ENCODE measurements at regions not wholly inside any gene's neighbourhood (a gene's known extent, or its start where the extent isn't known, plus 50 kb on each side); places are given as distances from the start of the nearest gene placed in this dataset.

- Histone ChIP-seq H3K4me2 (ENCODE audit: low read length) (no peak overlapping the region), H3F3A (ENCODE audit: low read length, unreplicated experiment) (no peaks in the 10 kb centered on the region), H3K4me3 (ENCODE audit: low read length) (no peak overlapping the region), H3K79me2 (ENCODE audit: low read length) (no peaks in the 10 kb centered on the region), H3K4me1 (ENCODE audit: insufficient read depth, low read length) (no peaks in the 10 kb centered on the region), H2AFZ (ENCODE audit: low read length) (no peak overlapping the region), H3K27me3 (ENCODE audit: low read length) (no peaks in the 10 kb centered on the region), H4K20me1 (ENCODE audit: low read length) (no peaks in the 10 kb centered on the region), H3K9me2 (replicated peaks; ENCODE audit: low read length) (no peaks in the 10 kb centered on the region), H3K9ac (ENCODE audit: low read length) (no peak overlapping the region), H3K27ac (ENCODE audit: low read length) (no peak overlapping the region), H3K36me3 (ENCODE audit: low read depth, low read length) (no peaks in the 10 kb centered on the region), H3K9me3 (ENCODE audit: low read length) (no peaks in the 10 kb centered on the region)
- CTCF ChIA-PET = no interaction called here
- TF ChIP-seq EZH2 (IDR thresholded peaks at IDR 0.05; ENCODE audit: low read length, unreplicated experiment) (no peak), EZH2phosphoT487 (IDR thresholded peaks at IDR 0.05; ENCODE audit: borderline replicate concordance, low read length) (no peak), CTCF (conservative IDR thresholded peaks at IDR 0.05; ENCODE audit: low read depth, low read length) (no peak)
- no peak for DNase-seq
- BruUV-seq (replicated peaks) = no TSS peak
- intact Hi-C loops (cut with micrococcal nuclease) = no loop called here
- ATAC-seq = no peak
- POLR2A ChIA-PET (ENCODE audit: unreplicated experiment) = no interaction called here
These were observed 136.3 kb upstream of the SMAD1 start for GRCh38 chr4:145345401-145345800.

GRCh38 chr4:145341381-145341780 lies 140.3 kb upstream of the SMAD1 start:
- Histone ChIP-seq H3K9me3 (ENCODE audit: low read length) (no peaks in the 10 kb centered on the region), H3F3A (ENCODE audit: low read length, unreplicated experiment) (no peaks in the 10 kb centered on the region), H2AFZ (ENCODE audit: low read length) (no peak overlapping the region), H4K20me1 (ENCODE audit: low read length) (no peaks in the 10 kb centered on the region), H3K9ac (ENCODE audit: low read length) (no peak overlapping the region), H3K27ac (ENCODE audit: low read length) (no peak overlapping the region), H3K36me3 (ENCODE audit: low read depth, low read length) (no peaks in the 10 kb centered on the region), H3K4me1 (ENCODE audit: insufficient read depth, low read length) (no peaks in the 10 kb centered on the region), H3K9me2 (replicated peaks; ENCODE audit: low read length) (no peaks in the 10 kb centered on the region), H3K79me2 (ENCODE audit: low read length) (no peaks in the 10 kb centered on the region), H3K4me3 (ENCODE audit: low read length) (no peak overlapping the region), H3K27me3 (ENCODE audit: low read length) (no peaks in the 10 kb centered on the region), H3K4me2 (ENCODE audit: low read length) (no peak overlapping the region)
- ChIA-PET POLR2A (ENCODE audit: unreplicated experiment) (no interaction called here), CTCF (no interaction called here)
- TF ChIP-seq EZH2 (IDR thresholded peaks at IDR 0.05; ENCODE audit: low read length, unreplicated experiment) (no peak), EZH2phosphoT487 (IDR thresholded peaks at IDR 0.05; ENCODE audit: borderline replicate concordance, low read length) (no peak), CTCF (conservative IDR thresholded peaks at IDR 0.05; ENCODE audit: low read depth, low read length) (no peak)
- DNase-seq = no peak
- BruUV-seq (replicated peaks) = no TSS peak
- intact Hi-C loops (cut with micrococcal nuclease) = no loop called here
- ATAC-seq = no peak

GRCh38 chr4:145340071-145340675 lies 141.5 kb upstream of the SMAD1 start:
- H3K9ac ChIP-seq (ENCODE audit: low read length) = no peak overlapping the region
- H3K4me2 ChIP-seq (ENCODE audit: low read length) = no peak overlapping the region
- H3K27ac ChIP-seq (ENCODE audit: low read length) = no peak overlapping the region
- POLR2A ChIA-PET (ENCODE audit: unreplicated experiment) = no interaction called here
- ATAC-seq (no peak), DNase-seq (no peak)
- H3K79me2 ChIP-seq (ENCODE audit: low read length) = no peaks in the 10 kb centered on the region
- H2AFZ ChIP-seq (ENCODE audit: low read length) = no peak overlapping the region
- H3K4me1 ChIP-seq (ENCODE audit: insufficient read depth, low read length) = no peaks in the 10 kb centered on the region
- no peaks in the 10 kb centered on the region for H3K27me3 ChIP-seq (ENCODE audit: low read length)
- intact Hi-C loops (cut with micrococcal nuclease) = no loop called here
- H3K36me3 ChIP-seq (ENCODE audit: low read depth, low read length) = no peaks in the 10 kb centered on the region
- H3K9me2 ChIP-seq (replicated peaks; ENCODE audit: low read length) = no peaks in the 10 kb centered on the region
- no peaks in the 10 kb centered on the region for H3F3A ChIP-seq (ENCODE audit: low read length, unreplicated experiment)
- TF ChIP-seq EZH2 (IDR thresholded peaks at IDR 0.05; ENCODE audit: low read length, unreplicated experiment) (no peak), EZH2phosphoT487 (IDR thresholded peaks at IDR 0.05; ENCODE audit: borderline replicate concordance, low read length) (no peak), CTCF (conservative IDR thresholded peaks at IDR 0.05; ENCODE audit: low read depth, low read length) (no peak)
- H4K20me1 ChIP-seq (ENCODE audit: low read length) = no peaks in the 10 kb centered on the region
- no TSS peak for BruUV-seq (replicated peaks)
- H3K4me3 ChIP-seq (ENCODE audit: low read length) = no peak overlapping the region
- CTCF ChIA-PET = no interaction called here
- no peaks in the 10 kb centered on the region for H3K9me3 ChIP-seq (ENCODE audit: low read length)

Data from PC-3 (cell line).